Ascending aorta (tissue), 2 donors: ENCODE measurements at regions not wholly inside any gene's neighbourhood (a gene's known extent, or its start where the extent isn't known, plus 50 kb on each side); places are given as distances from the start of the nearest gene placed in this dataset.
"Not testable (repeated sequence)": the region's sequence is repeated elsewhere in the genome, so short reads cannot be mapped to it uniquely, and the experiment has no call there.

Experiments used
- DNase-seq, 2 donors: peaks; one replicate each; pipeline ENCODE4 v3.0.0-alpha.2; 2019; ENCODE audit warnings: low spot score in 2 of 2
- H3K27ac ChIP-seq, 2 donors: fragments of 200-600 bp; sonication (generic); one replicate each; pipeline ENCODE4 v1.5.1; 2016 to 2017; ENCODE audit warnings: mild to moderate bottlenecking in 1 of 2
- H3K27me3 ChIP-seq: fragments of 200-600 bp; sonication (generic); one replicate; pipeline ENCODE4 v1.5.1; 2017
- H3K36me3 ChIP-seq, 2 donors: fragments of 200-600 bp; sonication (generic); one replicate each; pipeline ENCODE4 v1.5.1; 2016
- H3K4me1 ChIP-seq, 2 donors: fragments of 200-600 bp; sonication (generic); one replicate each; pipeline ENCODE4 v1.5.1; 2016 to 2017; ENCODE audit warnings: mild to moderate bottlenecking in 1 of 2
- H3K4me3 ChIP-seq, 2 donors: fragments of 200-600 bp; sonication (generic); one replicate each; pipeline ENCODE4 v1.5.1; 2016 to 2017; ENCODE audit warnings: mild to moderate bottlenecking in 1 of 2
- H3K9me3 ChIP-seq, 2 donors: fragments of 200-600 bp; sonication (generic); one replicate each; pipeline ENCODE4 v1.5.1; 2016
- intact Hi-C: fragments of 100-400 bp; cut with DNase I; formaldehyde crosslinking; loops from one replicate; pipeline ENCODE4 v1.15.1; 2023
- TF ChIP-seq, protein P1 (sequence below), 3 experiments: fragments of 200-600 bp in 2 of 3; fragments of 450-650 bp in 1 of 3; sonication (generic) in 2 of 3; IDR thresholded peaks; one replicate each; pipeline ENCODE4 v1.5.1; 2016 to 2019; ENCODE audit warnings: antibody characterized with exemption in 3 of 3, mild to moderate bottlenecking in 1 of 3, moderate library complexity in 1 of 3

DNA sequence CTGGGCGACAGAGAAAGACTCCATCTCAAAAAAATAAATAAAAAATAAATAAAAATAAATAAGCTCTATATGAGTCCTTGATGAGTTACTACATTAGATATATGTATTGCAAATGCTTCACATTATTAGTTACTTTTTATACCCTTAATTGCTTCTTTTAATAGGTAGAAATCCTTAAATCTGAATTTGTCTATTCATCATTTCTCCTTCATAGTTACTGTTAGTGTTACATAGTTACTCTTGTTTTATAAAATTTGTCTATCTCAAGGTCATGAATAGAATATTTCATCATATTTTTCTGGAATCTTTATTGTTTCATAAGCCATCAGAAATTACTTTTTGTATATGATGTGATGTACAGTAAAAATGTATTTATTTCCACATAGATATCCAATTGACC, 1624.8 kb upstream of the FLRT2 start:
- H3K4me1 ChIP-seq = no peaks in the 10 kb centered on the region
- no peak for DNase-seq
- H3K9me3 ChIP-seq = no peaks in the 10 kb centered on the region
- TF ChIP-seq, protein P1, sequence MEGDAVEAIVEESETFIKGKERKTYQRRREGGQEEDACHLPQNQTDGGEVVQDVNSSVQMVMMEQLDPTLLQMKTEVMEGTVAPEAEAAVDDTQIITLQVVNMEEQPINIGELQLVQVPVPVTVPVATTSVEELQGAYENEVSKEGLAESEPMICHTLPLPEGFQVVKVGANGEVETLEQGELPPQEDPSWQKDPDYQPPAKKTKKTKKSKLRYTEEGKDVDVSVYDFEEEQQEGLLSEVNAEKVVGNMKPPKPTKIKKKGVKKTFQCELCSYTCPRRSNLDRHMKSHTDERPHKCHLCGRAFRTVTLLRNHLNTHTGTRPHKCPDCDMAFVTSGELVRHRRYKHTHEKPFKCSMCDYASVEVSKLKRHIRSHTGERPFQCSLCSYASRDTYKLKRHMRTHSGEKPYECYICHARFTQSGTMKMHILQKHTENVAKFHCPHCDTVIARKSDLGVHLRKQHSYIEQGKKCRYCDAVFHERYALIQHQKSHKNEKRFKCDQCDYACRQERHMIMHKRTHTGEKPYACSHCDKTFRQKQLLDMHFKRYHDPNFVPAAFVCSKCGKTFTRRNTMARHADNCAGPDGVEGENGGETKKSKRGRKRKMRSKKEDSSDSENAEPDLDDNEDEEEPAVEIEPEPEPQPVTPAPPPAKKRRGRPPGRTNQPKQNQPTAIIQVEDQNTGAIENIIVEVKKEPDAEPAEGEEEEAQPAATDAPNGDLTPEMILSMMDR (IDR thresholded peaks at IDR 0.05) = no peak
- H3K36me3 ChIP-seq = no peaks in the 10 kb centered on the region
- no peaks in the 10 kb centered on the region for H3K27me3 ChIP-seq
- no peak overlapping the region for H3K4me3 ChIP-seq
- intact Hi-C loops = no loop called here
- H3K27ac ChIP-seq = no peak overlapping the region

DNA sequence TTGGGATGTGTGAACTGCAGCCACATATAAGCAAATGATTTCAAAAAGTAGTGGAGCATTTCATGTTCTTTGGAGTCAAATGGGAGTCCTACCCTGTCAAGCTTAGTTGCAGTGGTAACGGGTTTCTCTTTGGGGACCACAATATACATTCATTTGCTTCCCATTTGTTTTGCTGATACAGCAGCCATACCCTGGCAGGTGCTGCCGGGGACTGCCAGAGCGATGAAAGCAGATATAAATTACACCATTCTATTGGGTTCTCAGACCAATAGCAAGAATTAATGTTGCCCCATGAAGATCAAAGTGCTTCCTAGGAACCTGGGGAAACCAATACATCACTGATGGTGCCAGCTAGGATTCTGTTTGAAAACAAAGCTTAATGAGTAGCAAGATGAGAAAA, 1621.5 kb upstream of the FLRT2 start:
- Histone ChIP-seq H3K27me3 (no peaks in the 10 kb centered on the region), H3K9me3 (no peaks in the 10 kb centered on the region), H3K27ac (no peak overlapping the region), H3K36me3 (no peaks in the 10 kb centered on the region), H3K4me3 (no peak overlapping the region), H3K4me1 (no peaks in the 10 kb centered on the region)
- DNase-seq = no peak
- TF ChIP-seq, protein P1 (IDR thresholded peaks at IDR 0.05) = no peak
- intact Hi-C loops = no loop called here

DNA sequence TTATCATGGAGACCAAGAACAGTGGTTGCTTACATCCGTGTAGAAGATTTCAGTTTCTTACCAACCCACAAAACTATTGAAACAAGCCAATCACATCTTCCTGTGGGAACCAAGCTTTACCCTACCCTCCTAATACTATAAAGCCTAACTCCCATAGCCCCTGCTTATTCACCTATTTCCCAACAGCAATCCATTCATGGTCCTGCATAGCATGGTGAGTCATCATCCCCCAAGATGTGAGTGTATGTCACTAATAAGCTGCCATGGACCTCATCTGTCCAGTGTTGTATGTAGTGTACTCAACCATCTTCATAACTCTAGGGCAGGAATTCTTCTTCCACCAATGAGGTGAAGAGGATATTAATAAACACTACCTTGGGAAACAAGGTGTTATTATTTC, 1620.4 kb upstream of the FLRT2 start:
- Histone ChIP-seq H3K4me1 (no peaks in the 10 kb centered on the region), H3K4me3 (no peak overlapping the region)

DNA sequence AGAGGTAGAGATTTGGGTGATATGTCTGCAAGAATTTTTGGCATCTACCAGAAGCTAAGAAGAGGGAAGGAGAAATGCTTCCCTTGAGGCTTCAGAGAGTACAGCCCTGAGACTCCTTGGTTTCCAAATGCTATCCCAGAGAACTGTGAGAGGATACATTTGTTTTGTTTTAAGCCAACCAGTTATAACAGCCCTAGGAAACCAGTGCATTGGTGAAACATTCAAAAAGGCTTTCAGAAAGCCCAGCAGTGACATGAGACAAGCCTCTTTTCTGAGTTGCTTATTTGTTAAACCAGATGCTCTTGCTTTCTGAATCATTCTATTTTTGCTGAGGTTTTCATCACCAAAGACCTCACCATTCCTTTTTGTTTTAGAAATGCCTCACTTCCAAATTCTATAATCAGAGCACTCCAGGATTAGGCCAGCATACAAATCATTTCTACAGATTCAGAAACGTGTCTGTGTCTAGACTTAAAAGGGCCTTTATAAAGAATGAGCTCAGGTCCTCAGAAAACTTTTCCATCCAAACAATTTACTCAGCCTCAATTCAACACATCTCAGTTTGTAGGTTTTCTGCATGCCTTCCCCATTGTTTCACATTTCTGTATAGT, 1617.8 kb upstream of the FLRT2 start:
- Histone ChIP-seq H3K4me3 (no peak overlapping the region), H3K9me3 (no peaks in the 10 kb centered on the region), H3K4me1 (no peaks in the 10 kb centered on the region), H3K27me3 (no peaks in the 10 kb centered on the region), H3K27ac (no peak overlapping the region), H3K36me3 (no peaks in the 10 kb centered on the region)
- intact Hi-C loops = no loop called here
- DNase-seq = no peak
- TF ChIP-seq, protein P1 (IDR thresholded peaks at IDR 0.05) = no peak

More for the DNA sequence above, 1620.4 kb upstream of the FLRT2 start:
- intact Hi-C loops = no loop called here
- TF ChIP-seq, protein P1 (IDR thresholded peaks at IDR 0.05) = no peak
- Histone ChIP-seq H3K36me3 (no peaks in the 10 kb centered on the region), H3K9me3 (no peaks in the 10 kb centered on the region), H3K27ac (no peak overlapping the region), H3K27me3 (no peaks in the 10 kb centered on the region)
- no peak for DNase-seq

DNA sequence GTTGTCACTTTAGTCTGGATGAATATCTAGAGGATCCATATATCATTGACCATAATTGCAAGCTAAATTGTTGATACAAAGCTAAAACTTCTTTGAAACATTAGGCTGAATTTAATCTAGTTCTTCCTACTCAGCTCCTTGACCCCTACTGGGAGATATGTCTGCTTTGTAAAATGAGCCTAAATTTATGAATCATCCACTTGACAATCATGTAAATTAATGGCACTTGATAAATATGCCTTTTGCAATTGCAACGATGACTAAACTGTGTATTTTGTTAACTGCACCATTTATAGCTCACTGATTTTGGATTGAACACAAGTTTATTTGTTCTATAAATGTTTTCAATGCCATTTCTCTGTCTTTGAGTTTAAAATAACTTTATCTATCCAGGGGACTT, 1616.5 kb upstream of the FLRT2 start:
- Histone ChIP-seq H3K9me3 (no peaks in the 10 kb centered on the region), H3K4me1 (no peaks in the 10 kb centered on the region), H3K27ac (no peak overlapping the region), H3K27me3 (no peaks in the 10 kb centered on the region), H3K4me3 (no peak overlapping the region), H3K36me3 (no peaks in the 10 kb centered on the region)
- DNase-seq = no peak
- intact Hi-C loops = no loop called here
- TF ChIP-seq, protein P1 (IDR thresholded peaks at IDR 0.05) = no peak

DNA sequence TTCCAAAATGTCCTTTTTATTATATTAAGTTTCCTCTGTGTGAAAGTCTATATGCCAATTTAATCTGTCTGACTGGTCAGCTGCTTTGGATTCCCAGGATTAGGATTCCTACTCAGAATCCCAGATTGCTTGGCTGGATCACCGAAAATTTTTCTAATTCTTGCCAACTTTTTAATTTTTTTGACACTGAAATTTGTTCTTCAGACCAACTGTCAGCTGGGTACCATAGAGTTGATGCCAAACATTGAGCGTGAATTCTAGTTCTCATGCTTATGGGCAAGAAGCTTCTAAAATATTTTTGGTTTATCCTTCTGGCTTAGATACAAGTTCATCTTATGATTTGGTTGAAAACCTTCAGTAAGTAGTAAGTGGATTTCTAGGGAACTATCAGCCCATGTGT, 1611.4 kb upstream of the FLRT2 start:
- Histone ChIP-seq H3K4me1 (no peaks in the 10 kb centered on the region), H3K36me3 (no peaks in the 10 kb centered on the region), H3K27ac (no peak overlapping the region), H3K4me3 (no peak overlapping the region), H3K27me3 (no peaks in the 10 kb centered on the region), H3K9me3 (no peaks in the 10 kb centered on the region)
- intact Hi-C loops = no loop called here
- DNase-seq = no peak
- TF ChIP-seq, protein P1 (IDR thresholded peaks at IDR 0.05) = no peak

DNA sequence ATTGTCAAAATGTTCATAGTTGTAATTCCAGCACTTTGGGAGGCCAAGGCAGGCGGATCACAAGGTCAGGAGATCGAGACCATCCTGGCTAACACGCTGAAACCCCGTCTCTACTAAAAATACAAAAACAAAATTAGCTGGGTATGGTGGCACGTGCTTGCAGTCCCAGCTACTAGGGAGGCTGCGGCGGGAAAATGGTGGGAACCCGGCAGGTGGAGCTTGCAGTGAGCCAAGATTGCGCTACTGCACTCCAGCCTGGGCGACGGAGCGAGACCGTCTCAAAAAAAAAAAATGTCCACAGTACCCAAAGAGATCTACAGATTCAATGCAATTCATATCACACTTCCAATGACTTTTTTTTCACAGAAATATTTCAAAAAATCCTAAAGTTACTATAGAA, 1610.3 kb upstream of the FLRT2 start:
- H3K9me3 ChIP-seq, intact Hi-C loops, H3K27me3 ChIP-seq, H3K4me1 ChIP-seq, DNase-seq, H3K27ac ChIP-seq, H3K36me3 ChIP-seq, H3K4me3 ChIP-seq: not testable (repeated sequence)
